GM12878 (cell line): ENCODE measurements at regions not wholly inside any gene's neighbourhood (a gene's known extent, or its start where the extent isn't known, plus 50 kb on each side); places are given as distances from the start of the nearest gene placed in this dataset.

Experiments used
- ATAC-seq: fragments of 200-7000 bp; cut with Tn5 transposase; 3 replicates; pipeline ENCODE4 v1.9.1; 2020; ENCODE audit warnings: mild to moderate bottlenecking, moderate library complexity
- BruUV-seq: library from RNA; stranded (reverse); fragments of 400-500 nt; replicated peaks from 2 replicates; lab custom pipeline; 2021; lab: Mats Ljungman, UMichigan
- CTCF ChIA-PET: fragments of 300-600 bp; sonication (Branson Sonifier 250); formaldehyde crosslinking; extraction: SDS; loops from one replicate; lab custom pipeline; 2021; ENCODE audit warnings: inconsistent platforms; lab: Yijun Ruan, JAX
- POLR2A ChIA-PET: fragments of 350-600 bp; formaldehyde crosslinking; extraction: SDS; loops from one replicate; lab custom pipeline; 2021; ENCODE audit warnings: inconsistent platforms; lab: Charles Lee
- RAD21 ChIA-PET: fragments of 300-600 bp; sonication (Branson Sonifier 250); formaldehyde crosslinking; loops from one replicate; lab custom pipeline; 2023; ENCODE audit warnings: antibody characterized with exemption; ENCODE audit not compliant: unreplicated experiment; lab: Charles Lee
- SMC1A ChIA-PET: fragments of 300-600 bp; sonication (Branson Sonifier 250); formaldehyde crosslinking; loops from one replicate; lab custom pipeline; 2023; ENCODE audit not compliant: unreplicated experiment, uncharacterized antibody; lab: Charles Lee
- DNase-seq: peaks from one replicate; pipeline ENCODE4 v3.0.0-alpha.2; 2011; ENCODE audit warnings: low read depth, low spot score
- FAIRE-seq: peaks from 3 replicates; lab custom pipeline; 2011; peaks lifted over from hg19 to GRCh38; lab: Jason Lieb, UNC
- H2AFZ ChIP-seq: 2 replicates; pipeline ENCODE4 v1.6.0; 2011; ENCODE audit warnings: low read depth, low read length, control low read depth; ENCODE audit not compliant: control insufficient read depth
- H3K27ac ChIP-seq: 2 replicates; pipeline ENCODE4 v1.5.1; 2011; ENCODE audit warnings: control low read depth; ENCODE audit not compliant: control insufficient read depth, insufficient read depth
- H3K27me3 ChIP-seq, 2 experiments: replicated peaks in 1 of 2; 2 replicates each; pipeline versions ENCODE4 v1.6.0 to v1.6.1; 2011; ENCODE audit warnings: low read length in 1 of 2; ENCODE audit not compliant: control insufficient read depth in 2 of 2, insufficient read depth in 2 of 2
- H3K36me3 ChIP-seq, 2 experiments: 2 replicates each; pipeline ENCODE4 v1.5.1; 2011; ENCODE audit warnings: low read length in 1 of 2; ENCODE audit not compliant: control insufficient read depth in 2 of 2, insufficient read depth in 2 of 2
- H3K4me1 ChIP-seq: 2 replicates; pipeline ENCODE4 v1.6.1; 2011; ENCODE audit warnings: mild to moderate bottlenecking, low read length, moderate library complexity, mixed read lengths; ENCODE audit not compliant: control insufficient read depth, insufficient read depth
- H3K4me2 ChIP-seq: 2 replicates; pipeline ENCODE4 v1.6.0; 2011; ENCODE audit warnings: control low read depth; ENCODE audit not compliant: control insufficient read depth, insufficient read depth
- H3K4me3 ChIP-seq: fragments of 200-600 bp; sonication (generic); 2 replicates; pipeline ENCODE4 v1.5.1; 2016
- H3K79me2 ChIP-seq: 2 replicates; pipeline ENCODE4 v1.6.0; 2011; ENCODE audit warnings: low read length; ENCODE audit not compliant: control insufficient read depth, insufficient read depth
- H3K9ac ChIP-seq: 2 replicates; pipeline ENCODE4 v1.8.0; 2011; ENCODE audit warnings: low read length, control low read depth, mixed read lengths; ENCODE audit not compliant: control insufficient read depth, insufficient read depth
- H3K9me3 ChIP-seq: replicated peaks from 3 replicates; pipeline ENCODE4 v1.5.1; 2011; ENCODE audit warnings: mild to moderate bottlenecking, low read length; ENCODE audit not compliant: control insufficient read depth, insufficient read depth
- H4K20me1 ChIP-seq: 2 replicates; pipeline ENCODE4 v1.6.0; 2011; ENCODE audit not compliant: control insufficient read depth, insufficient read depth
- CHD4 ChIP-seq: fragments of 200-600 bp; sonication (generic); IDR thresholded peaks from 2 replicates; pipeline ENCODE4 v1.6.1; 2016; ENCODE audit warnings: mild to moderate bottlenecking
- EP300 ChIP-seq, 2 experiments: fragments of 150-350 bp in 1 of 2; IDR thresholded peaks; 2 replicates each; pipeline ENCODE4 v1.6.1; 2011 to 2012; ENCODE audit warnings: low read depth in 2 of 2, low read length in 2 of 2, borderline replicate concordance in 1 of 2, improper control_type of control experiment in 1 of 2, inconsistent platforms in 1 of 2; ENCODE audit not compliant: control insufficient read depth in 1 of 2
- MYB ChIP-seq: fragments of 150-350 bp; IDR thresholded peaks from 2 replicates; pipeline ENCODE4 v1.6.1; 2014; ENCODE audit warnings: mild to moderate bottlenecking, low read depth, low read length, borderline replicate concordance
- NFYB ChIP-seq: IDR thresholded peaks from 2 replicates; pipeline ENCODE4 v1.6.1; 2011; ENCODE audit warnings: low read depth, mild to moderate bottlenecking, low read length, improper control_type of control experiment, moderate library complexity; ENCODE audit not compliant: insufficient read depth
- STAT3 ChIP-seq: IDR thresholded peaks from 2 replicates; pipeline ENCODE4 v1.6.1; 2011; ENCODE audit warnings: low read depth, low read length, improper control_type of control experiment
- WGBS: methylation state at CpG from one replicate; pipeline ENCODE4 v1.1.6; 2016; ENCODE audit warnings: low lambda C conversion rate; ENCODE audit not compliant: insufficient replicate concordance, insufficient coverage; ENCODE audit errors: missing lambda C conversion rate; 5-methylcytosine and 5-hydroxymethylcytosine counted together
- in situ Hi-C: fragments of 300-500 bp; cut with MboI; formaldehyde crosslinking; loops from 9 replicates; pipeline ENCODE4 v1.14.3; 2018; ENCODE audit warnings: mixed read lengths
- intact Hi-C: fragments of 100-400 bp; cut with micrococcal nuclease; formaldehyde crosslinking; loops from one replicate; pipeline ENCODE4 v1.14.2; 2022; ENCODE audit not compliant: unreplicated experiment
- TF ChIP-seq, protein P1 (sequence below): IDR thresholded peaks from 2 replicates; pipeline ENCODE4 v1.6.1; 2012; ENCODE audit warnings: low read depth, low read length, improper control_type of control experiment
- TF ChIP-seq, protein P2 (sequence below): fragments of 450-650 bp; IDR thresholded peaks from 2 replicates; pipeline ENCODE4 v1.6.1; 2018; ENCODE audit warnings: borderline replicate concordance, mild to moderate bottlenecking; ENCODE audit not compliant: partially characterized antibody

DNA sequence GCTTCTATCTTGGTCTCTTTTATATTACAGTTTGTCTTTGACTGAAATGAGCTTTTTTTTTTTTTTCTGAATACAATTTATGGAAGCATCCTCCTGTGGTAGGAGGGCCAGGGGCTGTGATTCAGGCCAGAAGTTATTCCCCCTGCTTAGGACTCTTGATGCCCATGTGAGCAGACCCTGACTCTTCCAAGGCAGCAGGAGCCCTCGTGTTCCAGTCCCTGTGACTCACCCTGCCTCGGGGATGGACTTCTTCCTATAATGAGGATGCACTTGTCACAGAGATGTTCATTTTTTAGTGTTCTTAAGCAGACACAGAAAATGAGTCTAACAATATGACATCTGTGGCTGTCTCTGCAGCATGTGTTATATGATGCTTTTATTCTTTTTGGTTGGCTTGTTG lies 1293.7 kb upstream of the AUTS2 start (continued):
- TF ChIP-seq NFYB: no peak
- TF ChIP-seq MYB: no peak
- TF ChIP-seq, all 136 proteins: peak for 0

DNA sequence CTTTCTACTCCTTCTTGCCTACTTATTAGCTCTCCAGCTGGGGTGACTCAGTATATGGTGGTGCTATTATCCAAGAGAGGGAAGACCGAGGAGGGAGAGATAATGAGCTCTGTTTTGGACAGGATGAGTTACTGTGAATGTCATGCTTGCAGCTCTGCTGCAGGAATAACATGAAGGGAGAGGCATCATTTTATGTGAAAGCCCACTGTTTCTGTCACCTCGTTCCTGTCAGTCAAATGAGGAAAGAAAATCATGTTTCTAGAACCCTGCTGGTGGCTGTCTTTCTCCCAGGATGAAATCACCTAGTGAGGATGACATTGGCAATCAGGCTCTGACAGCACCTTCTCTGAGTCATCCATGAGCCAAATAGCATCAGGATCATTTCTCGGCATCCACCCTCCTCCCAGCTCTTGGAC lies 1291.6 kb upstream of the AUTS2 start:
- no TSS peak for BruUV-seq
- SMC1A ChIA-PET: interaction anchor here (0.6 kb wide), 1 partner anchor 49 kb away, joined by 3 read pairs; no protein-coding TSS in a partner anchor
- no peaks in the 10 kb centered on the region for H3K27me3 ChIP-seq
- in situ Hi-C loops (no loop called here), intact Hi-C loops (no loop called here)
- DNase-seq (no peak), FAIRE-seq (no peak), ATAC-seq (no peak)
- no peak overlapping the region for H2AFZ ChIP-seq
- CTCF ChIA-PET: no interaction called here
- H3K27ac ChIP-seq: no peak overlapping the region
- no peaks in the 10 kb centered on the region for H4K20me1 ChIP-seq
- RAD21 ChIA-PET: no interaction called here
- H3K36me3 ChIP-seq: no peaks in the 10 kb centered on the region
- no peak overlapping the region for H3K4me3 ChIP-seq
- no peak overlapping the region for H3K4me2 ChIP-seq
- no peaks in the 10 kb centered on the region for H3K79me2 ChIP-seq
- TF ChIP-seq EP300 (IDR thresholded peaks at IDR 0.05; ENCODE audit: borderline replicate concordance in 1 of 2, control insufficient read depth in 1 of 2, low read depth in 2 of 2, low read length in 2 of 2) (no peak), CHD4 (no peak), STAT3 (no peak)
- TF ChIP-seq, protein P1, sequence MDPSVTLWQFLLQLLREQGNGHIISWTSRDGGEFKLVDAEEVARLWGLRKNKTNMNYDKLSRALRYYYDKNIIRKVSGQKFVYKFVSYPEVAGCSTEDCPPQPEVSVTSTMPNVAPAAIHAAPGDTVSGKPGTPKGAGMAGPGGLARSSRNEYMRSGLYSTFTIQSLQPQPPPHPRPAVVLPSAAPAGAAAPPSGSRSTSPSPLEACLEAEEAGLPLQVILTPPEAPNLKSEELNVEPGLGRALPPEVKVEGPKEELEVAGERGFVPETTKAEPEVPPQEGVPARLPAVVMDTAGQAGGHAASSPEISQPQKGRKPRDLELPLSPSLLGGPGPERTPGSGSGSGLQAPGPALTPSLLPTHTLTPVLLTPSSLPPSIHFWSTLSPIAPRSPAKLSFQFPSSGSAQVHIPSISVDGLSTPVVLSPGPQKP: no peak
- TF ChIP-seq, protein P2, sequence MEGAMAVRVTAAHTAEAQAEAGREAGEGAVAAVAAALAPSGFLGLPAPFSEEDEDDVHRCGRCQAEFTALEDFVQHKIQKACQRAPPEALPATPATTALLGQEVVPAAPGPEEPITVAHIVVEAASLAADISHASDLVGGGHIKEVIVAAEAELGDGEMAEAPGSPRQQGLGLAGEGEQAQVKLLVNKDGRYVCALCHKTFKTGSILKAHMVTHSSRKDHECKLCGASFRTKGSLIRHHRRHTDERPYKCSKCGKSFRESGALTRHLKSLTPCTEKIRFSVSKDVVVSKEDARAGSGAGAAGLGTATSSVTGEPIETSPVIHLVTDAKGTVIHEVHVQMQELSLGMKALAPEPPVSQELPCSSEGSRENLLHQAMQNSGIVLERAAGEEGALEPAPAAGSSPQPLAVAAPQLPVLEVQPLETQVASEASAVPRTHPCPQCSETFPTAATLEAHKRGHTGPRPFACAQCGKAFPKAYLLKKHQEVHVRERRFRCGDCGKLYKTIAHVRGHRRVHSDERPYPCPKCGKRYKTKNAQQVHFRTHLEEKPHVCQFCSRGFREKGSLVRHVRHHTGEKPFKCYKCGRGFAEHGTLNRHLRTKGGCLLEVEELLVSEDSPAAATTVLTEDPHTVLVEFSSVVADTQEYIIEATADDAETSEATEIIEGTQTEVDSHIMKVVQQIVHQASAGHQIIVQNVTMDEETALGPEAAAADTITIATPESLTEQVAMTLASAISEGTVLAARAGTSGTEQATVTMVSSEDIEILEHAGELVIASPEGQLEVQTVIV: no peak
- no peaks in the 10 kb centered on the region for H3K9me3 ChIP-seq
- H3K9ac ChIP-seq: no peak overlapping the region
- POLR2A ChIA-PET: no interaction called here
- H3K4me1 ChIP-seq: no peaks in the 10 kb centered on the region
- 10% methylated on average over 3 of the region's 3 CpGs for WGBS
